Pancreas (tissue), 10 donors: ENCODE measurements at regions not wholly inside any gene's neighbourhood (a gene's known extent, or its start where the extent isn't known, plus 50 kb on each side); places are given as distances from the start of the nearest gene placed in this dataset.

Source experiments
- ATAC-seq, 4 donors: fragments of 200-7000 bp; cut with Tn5 transposase; one replicate each; pipeline versions ENCODE4 v1.8.0 to v1.9.1; 2020; ENCODE audit warnings: mild to moderate bottlenecking in 4 of 4, moderate library complexity in 4 of 4
- DNase-seq, 6 donors: peaks; one replicate each; pipeline ENCODE4 v3.0.0-alpha.2; 2020
- FAIRE-seq: peaks from 2 replicates; lab custom pipeline; 2012; peaks lifted over from hg19 to GRCh38; lab: Jason Lieb, UNC
- H3K27ac ChIP-seq, 4 donors: fragments of 200-600 bp; sonication (generic); 1 replicate in 3 of 4; 2 replicates in 1 of 4; pipeline versions ENCODE4 v1.5.0 to v1.8.0; 2020
- H3K27me3 ChIP-seq, 4 donors: fragments of 200-600 bp; one replicate each; pipeline ENCODE4 v1.8.0; 2021
- H3K36me3 ChIP-seq, 3 donors: fragments of 200-600 bp; sonication (generic) in 1 of 3; one replicate each; pipeline versions ENCODE4 v1.5.0 to v1.8.0; 2020 to 2021
- H3K4me1 ChIP-seq, 3 donors: fragments of 200-600 bp; one replicate each; pipeline ENCODE4 v1.8.0; 2021
- H3K4me3 ChIP-seq, 4 donors: fragments of 200-600 bp; sonication (generic) in 2 of 4; one replicate each; pipeline versions ENCODE4 v1.5.0 to v1.8.0; 2020 to 2021
- H3K9me3 ChIP-seq, 4 donors: fragments of 200-600 bp; one replicate each; pipeline ENCODE4 v1.8.0; 2021
- CTCF ChIP-seq, 4 donors: fragments of 200-600 bp; sonication (generic) in 3 of 4; IDR thresholded peaks; one replicate each; pipeline versions ENCODE4 v1.5.0 to v1.8.0; 2021; ENCODE audit warnings: antibody characterized with exemption in 4 of 4
- WGBS, 2 donors: extraction: QIAGEN DNeasy Blood & Tissue Kit; methylation state at CpG; one replicate each; pipeline ENCODE4 v1.1.7; 2013; 5-methylcytosine and 5-hydroxymethylcytosine counted together
- intact Hi-C, 3 donors: fragments of 100-400 bp; cut with DNase I; formaldehyde crosslinking; loops; one replicate each; pipeline versions ENCODE4 v1.11.1 to v1.14.2; 2022
- donor health status: healthy with polysubstance abuse.
- donor health status: DM: no; HTN: no; CAD: no; lungs with moderate emphysema.
- donor health status: DM: no; HTN: no; CAD: no.
- donor health status: control.
- donor health status: control.
- donor health status: Bipolar disorder and iron deficiency.
- donor health status: DM: yes; HTN: yes; CAD: no.
- donor health status: DM: no; HTN: no; CAD: no.
- donor health status: DM: no; HTN: no; CAD: no.
- donor health status: DM: yes; HTN: yes; CAD: no.

- no peak for FAIRE-seq
- no peak for DNase-seq
- Histone ChIP-seq H3K36me3 (no peaks in the 10 kb centered on the region), H3K4me1 (no peaks in the 10 kb centered on the region), H3K4me3 (no peak overlapping the region), H3K9me3 (no peaks in the 10 kb centered on the region), H3K27me3 (peaks cover 0 to 3% (median 0%) of the 10 kb centered on the region in 4 donors), H3K27ac (no peak overlapping the region)
- intact Hi-C loops: no loop called here
- TF ChIP-seq CTCF (IDR thresholded peaks at IDR 0.05): no peak
- no peak for ATAC-seq
- WGBS, 2 donors: 58 to 78% methylated on average over 3 of the region's 3 CpGs
These were observed 192.5 kb upstream of the RAG2 start for GRCh38 chr11:36790526-36790925.

- no peaks in the 10 kb centered on the region for H3K9me3 ChIP-seq
- no peak overlapping the region for H3K27ac ChIP-seq
- WGBS, 2 donors: 16 to 31% methylated on average over 1 of the region's 1 CpG
- no peak for TF ChIP-seq CTCF (IDR thresholded peaks at IDR 0.05)
- no peaks in the 10 kb centered on the region for H3K4me1 ChIP-seq
- intact Hi-C loops: no loop called here
- FAIRE-seq: no peak
- H3K36me3 ChIP-seq: no peaks in the 10 kb centered on the region
- no peak for DNase-seq
- no peak for ATAC-seq
- H3K27me3 ChIP-seq: no peaks in the 10 kb centered on the region
- no peak overlapping the region for H3K4me3 ChIP-seq
These were observed 185.8 kb upstream of the RAG2 start for GRCh38 chr11:36783808-36784207.

- no peak for ATAC-seq
- Histone ChIP-seq H3K36me3 (no peaks in the 10 kb centered on the region), H3K9me3 (no peaks in the 10 kb centered on the region), H3K4me1 (no peaks in the 10 kb centered on the region), H3K4me3 (no peak overlapping the region), H3K27ac (no peak overlapping the region), H3K27me3 (no peaks in the 10 kb centered on the region)
- DNase-seq: no peak
- no peak for FAIRE-seq
- intact Hi-C loops: no loop called here
- WGBS, 2 donors: 54 to 71% methylated on average over 3 of the region's 3 CpGs
- no peak for TF ChIP-seq CTCF (IDR thresholded peaks at IDR 0.05)
These were observed 181.8 kb upstream of the RAG2 start for GRCh38 chr11:36779791-36780190.

GRCh38 chr11:36777311-36777710 lies 179.3 kb upstream of the RAG2 start:
- WGBS, 2 donors: 46 to 57% methylated on average over 2 of the region's 2 CpGs
- H3K9me3 ChIP-seq: no peaks in the 10 kb centered on the region
- no peak for TF ChIP-seq CTCF (IDR thresholded peaks at IDR 0.05)
- H3K4me3 ChIP-seq: no peak overlapping the region
- FAIRE-seq (no peak), ATAC-seq (no peak), DNase-seq (no peak)
- H3K27ac ChIP-seq: no peak overlapping the region
- H3K27me3 ChIP-seq: no peaks in the 10 kb centered on the region
- H3K36me3 ChIP-seq: no peaks in the 10 kb centered on the region
- intact Hi-C loops: no loop called here
- H3K4me1 ChIP-seq: no peaks in the 10 kb centered on the region

- FAIRE-seq: no peak
- no peak for TF ChIP-seq CTCF (IDR thresholded peaks at IDR 0.05)
- no peak overlapping the region for H3K4me3 ChIP-seq
These were observed 177.7 kb upstream of the RAG2 start for GRCh38 chr11:36775756-36776155.

More at GRCh38 chr11:36775756-36776155, 177.7 kb upstream of the RAG2 start:
- DNase-seq (no peak), ATAC-seq (no peak)
- Histone ChIP-seq H3K9me3 (no peaks in the 10 kb centered on the region), H3K27me3 (no peaks in the 10 kb centered on the region), H3K27ac (no peak overlapping the region), H3K4me1 (no peaks in the 10 kb centered on the region), H3K36me3 (no peaks in the 10 kb centered on the region)
- WGBS, 2 donors: 73 to 86% methylated on average over 2 of the region's 2 CpGs
- intact Hi-C loops: no loop called here
